Astrocyte (in vitro differentiated cells and primary cell): ENCODE measurements at regions not wholly inside any gene's neighbourhood (a gene's known extent, or its start where the extent isn't known, plus 50 kb on each side); places are given as distances from the start of the nearest gene placed in this dataset.

Source experiments
- CTCF ChIP-seq: IDR thresholded peaks from 2 replicates; pipeline ENCODE4 v1.5.1; 2011; ENCODE audit warnings: low read depth, mild to moderate bottlenecking, inconsistent platforms, low read length, moderate library complexity; ENCODE audit not compliant: insufficient read depth
- EZH2 ChIP-seq: IDR thresholded peaks from 2 replicates; pipeline ENCODE4 v1.6.1; 2012; ENCODE audit warnings: mild to moderate bottlenecking, low read length, inconsistent platforms; ENCODE audit not compliant: insufficient read depth

- peak; percentile 97 for TF ChIP-seq CTCF
- TF ChIP-seq EZH2 = no peak
Measured at GRCh38 chr5:96336351-96336985, 96.6 kb downstream of the PCSK1 start.
